ENCODE measurements at regions not wholly inside any gene's neighbourhood (a gene's known extent, or its start where the extent isn't known, plus 50 kb on each side); places are given as distances from the start of the nearest gene placed in this dataset.
"Not testable (repeated sequence)": the region's sequence is repeated elsewhere in the genome, so short reads cannot be mapped to it uniquely, and the experiment has no call there.

DNA sequence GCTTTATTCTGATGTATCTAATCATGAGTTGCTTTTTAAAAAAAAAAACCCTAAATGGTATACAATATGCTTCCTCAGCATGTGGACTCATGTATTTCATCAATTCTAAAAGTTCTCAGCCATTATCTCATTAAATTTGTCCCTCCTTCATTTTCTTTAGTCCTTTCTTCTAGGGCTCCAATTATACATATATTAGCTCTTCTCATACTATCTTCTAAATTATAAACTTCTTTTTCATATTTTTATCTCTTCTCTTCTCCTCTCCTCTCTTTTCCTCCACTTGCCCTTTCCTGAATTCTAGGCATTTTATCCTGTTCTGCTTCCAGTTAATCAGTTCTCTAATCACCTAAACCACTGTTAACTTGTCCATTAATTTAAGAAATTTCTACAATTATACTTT is 55.0 kb upstream of the IL33 start:
- DNase-seq (ENCODE audit: low read depth in 2 of 2), result no peak

- DNase-seq (ENCODE audit: low read depth in 2 of 2), result no peak
Measured at GRCh38 chr9:6153425-6153824, 62.2 kb upstream of the IL33 start.

DNA sequence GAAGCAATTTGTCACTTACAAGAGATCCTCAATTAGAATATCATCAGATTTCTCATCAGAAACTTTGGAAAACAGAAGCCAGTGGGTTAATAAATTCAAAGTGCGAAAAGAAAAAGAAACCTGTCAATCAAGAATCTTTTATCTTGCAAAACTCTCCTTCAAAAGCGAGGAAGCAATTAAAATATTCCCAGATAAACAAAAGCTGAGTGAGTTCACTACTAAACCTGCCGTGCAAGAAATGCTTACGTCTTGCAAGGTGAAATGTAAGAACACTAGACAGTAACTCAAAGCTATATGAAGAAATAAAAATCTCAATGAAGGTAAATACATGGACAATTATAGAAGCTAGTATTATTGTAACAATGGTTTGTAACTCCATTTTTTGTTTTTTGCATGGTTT is 62.8 kb upstream of the IL33 start:
- DNase-seq (ENCODE audit: low read depth in 2 of 2), result no peak

GRCh38 chr9:6150483-6150882 is 65.1 kb upstream of the IL33 start:
- no peak for DNase-seq (ENCODE audit: low read depth in 2 of 2)

GRCh38 chr9:6149315-6149714 is 66.3 kb upstream of the IL33 start:
- DNase-seq (ENCODE audit: low read depth in 2 of 2), result no peak

- no peak for DNase-seq (ENCODE audit: low read depth in 2 of 2)
Measured at GRCh38 chr9:6147846-6148245, 67.8 kb upstream of the IL33 start.

- DNase-seq (ENCODE audit: low read depth in 2 of 2), result no peak
Measured at GRCh38 chr9:6144947-6145346, 70.7 kb upstream of the IL33 start.

DNA sequence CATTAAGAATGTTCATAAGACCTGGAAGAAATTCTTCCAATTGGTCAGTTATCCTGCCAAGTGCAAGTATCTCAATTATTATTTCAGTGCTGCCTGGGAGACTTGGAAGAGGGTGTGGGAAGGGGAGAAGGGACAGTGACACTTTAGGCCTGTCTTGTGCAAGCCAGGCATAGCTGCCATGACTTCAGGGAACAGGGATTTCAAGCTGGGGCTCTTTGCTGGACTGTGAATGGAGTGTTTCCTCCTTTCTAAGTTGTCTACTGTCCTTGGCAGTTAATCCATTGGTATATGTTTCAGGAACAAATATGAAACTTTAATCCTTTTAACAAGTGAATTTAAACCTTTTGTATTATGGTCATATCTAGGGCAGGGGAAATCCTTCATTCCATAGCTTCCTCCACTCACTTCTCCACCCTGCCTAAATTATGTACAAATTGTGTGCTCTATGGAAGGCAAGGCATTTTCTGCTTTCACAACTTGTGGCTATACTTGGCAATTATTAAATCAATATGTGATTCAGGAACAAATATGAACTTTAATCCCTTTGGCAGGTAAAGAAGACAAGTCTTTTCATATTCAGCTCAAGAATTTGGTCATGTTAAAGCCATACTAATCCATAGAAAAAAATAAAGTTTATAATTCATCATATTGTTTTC is 72.7 kb upstream of the IL33 start:
- DNase-seq (ENCODE audit: low read depth in 2 of 2), result no peak

- not testable (repeated sequence) for DNase-seq (ENCODE audit: low read depth in 2 of 2)
Measured at GRCh38 chr9:6135780-6136179, 79.8 kb upstream of the IL33 start.

DNA sequence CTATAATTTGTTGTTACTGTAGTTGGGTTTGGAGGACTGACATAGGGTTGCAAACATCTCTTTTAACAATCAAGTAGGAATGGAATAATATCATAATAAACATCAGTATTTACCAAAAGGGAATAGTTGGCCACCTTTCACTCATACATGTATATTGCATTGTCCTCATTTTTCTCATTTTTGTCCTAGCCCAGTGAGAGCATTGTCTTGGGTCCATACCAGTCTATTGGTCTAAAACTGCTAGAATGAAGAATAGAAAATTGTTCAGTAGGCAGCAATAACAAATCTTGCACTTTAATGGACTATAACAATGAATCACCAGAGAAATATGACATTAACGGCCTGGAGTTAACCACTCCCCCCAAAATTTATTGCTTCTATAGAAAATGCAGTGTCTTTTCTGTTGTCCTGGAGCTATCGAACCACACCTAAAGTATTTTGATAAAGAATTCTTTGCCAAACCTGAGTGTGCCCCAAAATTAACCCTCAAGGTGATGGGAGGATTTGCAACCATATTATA is 80.9 kb upstream of the IL33 start:
- DNase-seq (ENCODE audit: low read depth in 2 of 2), result no peak

- no peak for DNase-seq (ENCODE audit: low read depth in 2 of 2)
Measured at GRCh38 chr9:6133346-6134063, 82.1 kb upstream of the IL33 start.

- no peak for DNase-seq (ENCODE audit: low read depth in 2 of 2)
Measured at GRCh38 chr9:6132650-6133049, 83.0 kb upstream of the IL33 start.

DNA sequence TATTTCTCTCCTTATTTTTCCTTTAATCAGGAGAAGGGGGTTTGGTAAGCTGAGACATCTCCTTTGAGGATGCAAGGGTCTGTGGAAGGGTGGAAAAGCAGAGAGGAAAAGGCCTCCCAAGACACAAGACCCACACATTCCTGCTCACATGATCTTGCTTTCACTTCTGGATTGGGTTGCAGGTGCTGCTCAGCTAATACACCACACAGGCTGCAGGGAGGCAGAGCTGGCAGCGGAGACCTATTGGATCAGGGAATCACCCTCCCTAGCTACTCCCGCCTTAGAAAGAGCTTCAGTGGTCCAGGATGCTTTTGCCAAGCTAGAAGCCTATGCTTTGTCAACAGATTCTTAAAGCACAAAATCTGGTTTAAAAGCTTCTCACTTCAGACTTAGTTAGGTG is 87.6 kb upstream of the IL33 start:
- DNase-seq (ENCODE audit: low read depth in 2 of 2), result no peak

GRCh38 chr9:6126377-6126776 is 89.2 kb upstream of the IL33 start:
- no peak for DNase-seq (ENCODE audit: low read depth in 2 of 2)

- no peak for DNase-seq (ENCODE audit: low read depth in 2 of 2)
Measured at GRCh38 chr9:6123416-6123815, 92.2 kb upstream of the IL33 start.

DNA sequence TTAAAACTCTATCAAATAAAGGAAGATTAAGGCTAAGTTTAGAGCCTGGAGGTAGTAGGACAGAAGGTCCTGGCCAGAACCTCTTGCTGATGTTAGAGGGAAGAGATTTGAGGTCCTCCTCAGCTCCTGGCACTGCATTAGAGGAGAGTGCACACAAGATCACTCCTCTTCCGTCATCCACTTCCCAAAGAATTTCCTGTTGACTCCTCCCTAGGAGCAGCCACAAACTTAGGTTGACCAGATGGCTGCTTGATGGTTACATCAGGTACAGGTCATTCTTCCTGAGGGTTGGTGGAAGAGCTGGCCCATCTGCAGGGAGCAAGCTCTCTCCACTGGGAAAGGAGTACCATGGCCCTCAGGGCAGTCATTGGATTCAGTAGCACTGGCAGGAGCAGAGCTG is 93.9 kb upstream of the IL33 start:
- DNase-seq (ENCODE audit: low read depth in 2 of 2), result no peak

GRCh38 chr9:6114424-6114823 is 99.0 kb upstream of the RANBP6 start:
- DNase-seq (ENCODE audit: low read depth in 2 of 2), result no peak

GRCh38 chr9:6113819-6114218 is 98.4 kb upstream of the RANBP6 start:
- no peak for DNase-seq (ENCODE audit: low read depth in 2 of 2)

- no peak for DNase-seq (ENCODE audit: low read depth in 2 of 2)
Measured at GRCh38 chr9:6113312-6113711, 97.9 kb upstream of the RANBP6 start.

DNA sequence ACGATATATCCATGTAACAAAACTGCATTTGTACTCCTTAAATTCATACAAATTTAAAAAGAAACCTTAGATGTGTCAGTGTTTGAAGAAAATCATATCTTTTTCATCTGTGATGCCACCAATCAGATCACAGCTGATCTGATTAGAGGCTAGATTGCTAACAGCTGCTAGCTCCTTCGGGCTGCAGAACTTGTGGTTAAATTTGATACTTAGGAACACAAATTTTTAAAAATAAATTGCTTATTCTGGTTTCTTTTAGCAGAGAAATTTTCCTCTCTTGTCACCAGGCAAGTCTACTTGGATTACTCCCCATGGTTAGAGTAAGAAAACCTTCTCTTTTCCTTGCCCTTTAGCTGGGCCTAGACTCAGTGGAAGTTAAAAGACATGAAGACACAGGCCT is 94.6 kb upstream of the RANBP6 start:
- DNase-seq (ENCODE audit: low read depth in 2 of 2), result no peak

GRCh38 chr9:6109571-6109970 is 94.1 kb upstream of the RANBP6 start:
- DNase-seq (ENCODE audit: low read depth in 2 of 2), result no peak

GRCh38 chr9:6106711-6107339 is 91.4 kb upstream of the RANBP6 start:
- no peak for DNase-seq (ENCODE audit: low read depth in 2 of 2)

GRCh38 chr9:6105738-6106137 is 90.3 kb upstream of the RANBP6 start:
- DNase-seq (ENCODE audit: low read depth in 2 of 2), result no peak

Measured in stimulated activated CD8-positive, alpha-beta memory T cell treated with anti-CD3 and anti-CD28 coated beads, Interleukin-7, amount 100 ng/mL, for 1 hour (primary cell).